H9 (cell line): ENCODE measurements at regions not wholly inside any gene's neighbourhood (a gene's known extent, or its start where the extent isn't known, plus 50 kb on each side); places are given as distances from the start of the nearest gene placed in this dataset.

Experiments
- DNase-seq: peaks from one replicate; pipeline ENCODE4 v3.0.0-alpha.2; 2017
- H2AFZ ChIP-seq: one replicate; pipeline ENCODE4 v1.6.1; 2013; ENCODE audit warnings: mild to moderate bottlenecking, low read length, control low read depth, moderate library complexity
- H2AK5ac ChIP-seq: 2 replicates; pipeline ENCODE4 v1.6.1; 2013; ENCODE audit warnings: low read length, control low read depth, mixed read lengths; ENCODE audit not compliant: insufficient read length
- H2BK120ac ChIP-seq: one replicate; pipeline ENCODE4 v1.6.1; 2013; ENCODE audit warnings: low read depth, mild to moderate bottlenecking, low read length, control low read depth, inconsistent platforms; ENCODE audit not compliant: poor library complexity, severe bottlenecking
- H2BK12ac ChIP-seq: 2 replicates; pipeline ENCODE4 v1.6.1; 2013; ENCODE audit warnings: low read length, control low read depth, mixed read lengths, low read depth; ENCODE audit not compliant: insufficient read length
- H2BK15ac ChIP-seq: 2 replicates; pipeline ENCODE4 v1.6.1; 2013; ENCODE audit warnings: low read depth, low read length, control low read depth
- H2BK20ac ChIP-seq: one replicate; pipeline ENCODE4 v1.6.1; 2013; ENCODE audit warnings: low read depth, mild to moderate bottlenecking, low read length, control low read depth, inconsistent platforms; ENCODE audit not compliant: poor library complexity, severe bottlenecking
- H2BK5ac ChIP-seq: 2 replicates; pipeline ENCODE4 v1.6.1; 2013; ENCODE audit warnings: low read length, control low read depth, mixed read lengths; ENCODE audit not compliant: insufficient read length
- H3K14ac ChIP-seq: 2 replicates; pipeline ENCODE4 v1.6.1; 2013; ENCODE audit warnings: low read length, control low read depth; ENCODE audit not compliant: insufficient read depth
- H3K18ac ChIP-seq: 2 replicates; pipeline ENCODE4 v1.6.1; 2013; ENCODE audit warnings: low read depth, mild to moderate bottlenecking, mixed read lengths, low read length, control low read depth; ENCODE audit not compliant: insufficient read length
- H3K23ac ChIP-seq: 2 replicates; pipeline ENCODE4 v1.6.1; 2013; ENCODE audit warnings: low read length, control low read depth, mixed read lengths, low read depth; ENCODE audit not compliant: insufficient read length
- H3K23me2 ChIP-seq: 2 replicates; pipeline ENCODE4 v1.6.1; 2013; ENCODE audit warnings: low read depth, mild to moderate bottlenecking, mixed read lengths, low read length, control low read depth; ENCODE audit not compliant: insufficient read length, poor library complexity, severe bottlenecking
- H3K27ac ChIP-seq: 2 replicates; pipeline ENCODE4 v1.5.1; 2013; ENCODE audit warnings: low read length, control low read depth, mixed read lengths, low read depth; ENCODE audit not compliant: insufficient read length
- H3K27me3 ChIP-seq: 2 replicates; pipeline ENCODE4 v1.6.1; 2013; ENCODE audit warnings: low read length, control low read depth, inconsistent platforms; ENCODE audit not compliant: insufficient read depth
- H3K4ac ChIP-seq: 2 replicates; pipeline ENCODE4 v1.6.1; 2013; ENCODE audit warnings: low read depth, mild to moderate bottlenecking, control low read depth, inconsistent platforms, low read length, moderate library complexity
- H3K4me1 ChIP-seq: 2 replicates; pipeline ENCODE4 v1.6.1; 2013; ENCODE audit warnings: low read length, control low read depth, inconsistent platforms; ENCODE audit not compliant: insufficient read depth
- H3K4me2 ChIP-seq: 2 replicates; pipeline ENCODE4 v1.6.1; 2013; ENCODE audit warnings: low read length, control low read depth, mixed read lengths; ENCODE audit not compliant: insufficient read length, insufficient read depth
- H3K56ac ChIP-seq: 2 replicates; pipeline ENCODE4 v1.6.1; 2013; ENCODE audit warnings: low read depth, mild to moderate bottlenecking, mixed read lengths, low read length, control low read depth; ENCODE audit not compliant: insufficient read length
- H3K79me1 ChIP-seq: 2 replicates; pipeline ENCODE4 v1.6.1; 2013; ENCODE audit warnings: low read depth, mild to moderate bottlenecking, moderate library complexity, low read length, control low read depth, inconsistent platforms; ENCODE audit not compliant: insufficient read depth, poor library complexity, severe bottlenecking
- H3K79me2 ChIP-seq: 2 replicates; pipeline ENCODE4 v1.6.1; 2013; ENCODE audit warnings: low read length, control low read depth, inconsistent platforms; ENCODE audit not compliant: insufficient read depth
- H3K9ac ChIP-seq: 2 replicates; pipeline ENCODE4 v1.6.1; 2013; ENCODE audit warnings: low read length, control low read depth, mixed read lengths; ENCODE audit not compliant: insufficient read length; ENCODE audit errors: extremely low read depth
- H3K9me3 ChIP-seq: one replicate; pipeline ENCODE4 v1.6.1; 2013; ENCODE audit warnings: low read depth, low read length, inconsistent platforms; ENCODE audit not compliant: control insufficient read depth
- H3T11ph ChIP-seq: one replicate; pipeline ENCODE4 v1.6.1; 2013; ENCODE audit warnings: mild to moderate bottlenecking, low read length, control low read depth, inconsistent platforms
- H4K20me1 ChIP-seq: one replicate; pipeline ENCODE4 v1.6.1; 2013; ENCODE audit not compliant: control insufficient read depth, insufficient read length, insufficient read depth
- H4K5ac ChIP-seq: 2 replicates; pipeline ENCODE4 v1.6.1; 2013; ENCODE audit warnings: low read depth, mild to moderate bottlenecking, mixed read lengths, low read length, control low read depth; ENCODE audit not compliant: insufficient read length
- H4K8ac ChIP-seq: replicated peaks from 2 replicates; pipeline ENCODE4 v1.6.1; 2013; ENCODE audit warnings: low read length, control low read depth, mixed read lengths, low read depth; ENCODE audit not compliant: insufficient read length
- H4K91ac ChIP-seq: 2 replicates; pipeline ENCODE4 v1.6.1; 2013; ENCODE audit warnings: low read depth, mild to moderate bottlenecking, moderate library complexity, mixed read lengths, low read length, control low read depth; ENCODE audit not compliant: insufficient read length
- H3K27ac Mint-ChIP-seq, 3 experiments: 2 replicates in 2 of 3; 3 replicates in 1 of 3; pipeline ENCODE4 v1.8.0; 2020 to 2021; ENCODE audit warnings: mixed read lengths in 3 of 3, mild to moderate bottlenecking in 1 of 3, moderate library complexity in 1 of 3
- H3K27me3 Mint-ChIP-seq: 2 replicates; pipeline ENCODE4 v1.8.0; 2021; ENCODE audit warnings: low read depth, mild to moderate bottlenecking, moderate library complexity, mixed read lengths
- H3K36me3 Mint-ChIP-seq, 3 experiments: 2 replicates in 2 of 3; 3 replicates in 1 of 3; pipeline ENCODE4 v1.8.0; 2020 to 2021; ENCODE audit warnings: low read depth in 3 of 3, mixed read lengths in 3 of 3; ENCODE audit not compliant: insufficient read depth in 1 of 3
- H3K4me1 Mint-ChIP-seq, 2 experiments: 2 replicates each; pipeline ENCODE4 v1.8.0; 2020; ENCODE audit warnings: mixed read lengths in 2 of 2
- H3K4me3 Mint-ChIP-seq, 2 experiments: 2 replicates in 1 of 2; 3 replicates in 1 of 2; pipeline ENCODE4 v1.8.0; 2020 to 2021; ENCODE audit warnings: mild to moderate bottlenecking in 2 of 2, mixed read lengths in 2 of 2, moderate library complexity in 1 of 2
- H3K9me3 Mint-ChIP-seq, 2 experiments: 2 replicates in 1 of 2; 3 replicates in 1 of 2; pipeline ENCODE4 v1.8.0; 2020; ENCODE audit warnings: mild to moderate bottlenecking in 2 of 2, mixed read lengths in 2 of 2, moderate library complexity in 1 of 2
- WGBS: extraction: QIAGEN DNeasy Blood & Tissue Kit; methylation state at CpG from one replicate; pipeline ENCODE4 v1.1.7; 2013; ENCODE audit warnings: missing lambda C conversion rate, low lambda C conversion rate, mixed read lengths; ENCODE audit not compliant: insufficient read length; ENCODE audit errors: extremely low coverage; 5-methylcytosine and 5-hydroxymethylcytosine counted together
- TF ChIP-seq, protein P1 (sequence below): fragments of 200-600 bp; sonication (generic); conservative IDR thresholded peaks from 3 replicates; pipeline ENCODE4 v1.8.0; 2021; ENCODE audit warnings: antibody characterized with exemption, mild to moderate bottlenecking

DNA sequence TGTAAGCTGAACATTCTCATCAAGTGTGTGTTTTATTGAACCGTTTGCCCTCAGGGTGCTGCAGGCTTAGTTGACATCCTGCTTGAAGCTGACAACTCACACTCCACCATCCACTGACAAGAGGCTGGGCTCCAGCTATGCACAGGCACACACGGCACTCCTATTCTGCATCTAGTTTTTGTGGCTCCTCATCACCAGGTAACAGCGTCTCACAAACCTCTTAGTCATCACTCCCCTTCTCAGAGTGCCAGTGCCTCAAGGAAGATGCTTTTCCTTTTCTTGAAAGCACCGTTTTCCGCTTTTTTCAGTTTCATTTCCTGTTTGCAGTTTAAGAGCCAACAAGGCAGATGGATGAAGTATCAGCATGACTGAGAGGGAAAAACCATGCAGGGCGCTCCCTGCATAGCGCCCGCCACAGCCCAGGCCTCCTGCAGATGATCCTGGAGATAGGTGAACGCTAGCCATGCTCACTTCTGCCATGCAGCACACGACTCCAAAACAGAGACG lies 491.2 kb downstream of the COG6 start:
- no peak overlapping the region for H3K18ac ChIP-seq
- H2AK5ac ChIP-seq, result no peak overlapping the region
- no peaks in the 10 kb centered on the region for H3K36me3 Mint-ChIP-seq
- H3K23ac ChIP-seq, result no peak overlapping the region
- H3K4ac ChIP-seq, result no peak overlapping the region
- no peak overlapping the region for H2BK20ac ChIP-seq
- H3K27me3 ChIP-seq, result no peaks in the 10 kb centered on the region
- H4K91ac ChIP-seq, result no peak overlapping the region
- no peak overlapping the region for H3T11ph ChIP-seq
- H3K79me1 ChIP-seq, result no peaks in the 10 kb centered on the region
- no peak overlapping the region for H4K5ac ChIP-seq
- H4K8ac ChIP-seq, result no peak overlapping the region
- no peak overlapping the region for H3K27ac ChIP-seq
- peak overlapping the region in 1 of 3 experiments; percentile 32; a peak in 1 of 7 replicates for H3K27ac Mint-ChIP-seq
- no peak for DNase-seq
- H3K14ac ChIP-seq, result no peak overlapping the region
- H3K79me2 ChIP-seq, result no peaks in the 10 kb centered on the region
- H3K4me3 Mint-ChIP-seq, result no peak overlapping the region
- H2AFZ ChIP-seq, result no peak overlapping the region
- no peak overlapping the region for H2BK5ac ChIP-seq
- H3K56ac ChIP-seq, result no peak overlapping the region
- H3K4me1 Mint-ChIP-seq, result peaks cover 11 to 17% of the 10 kb centered on the region in 2 experiments
- H3K9ac ChIP-seq, result no peak overlapping the region
- H2BK15ac ChIP-seq, result no peak overlapping the region
- no peaks in the 10 kb centered on the region for H3K9me3 Mint-ChIP-seq
- no CpG with 5 or more reads among the region's 11 CpGs for WGBS
- TF ChIP-seq, protein P1, sequence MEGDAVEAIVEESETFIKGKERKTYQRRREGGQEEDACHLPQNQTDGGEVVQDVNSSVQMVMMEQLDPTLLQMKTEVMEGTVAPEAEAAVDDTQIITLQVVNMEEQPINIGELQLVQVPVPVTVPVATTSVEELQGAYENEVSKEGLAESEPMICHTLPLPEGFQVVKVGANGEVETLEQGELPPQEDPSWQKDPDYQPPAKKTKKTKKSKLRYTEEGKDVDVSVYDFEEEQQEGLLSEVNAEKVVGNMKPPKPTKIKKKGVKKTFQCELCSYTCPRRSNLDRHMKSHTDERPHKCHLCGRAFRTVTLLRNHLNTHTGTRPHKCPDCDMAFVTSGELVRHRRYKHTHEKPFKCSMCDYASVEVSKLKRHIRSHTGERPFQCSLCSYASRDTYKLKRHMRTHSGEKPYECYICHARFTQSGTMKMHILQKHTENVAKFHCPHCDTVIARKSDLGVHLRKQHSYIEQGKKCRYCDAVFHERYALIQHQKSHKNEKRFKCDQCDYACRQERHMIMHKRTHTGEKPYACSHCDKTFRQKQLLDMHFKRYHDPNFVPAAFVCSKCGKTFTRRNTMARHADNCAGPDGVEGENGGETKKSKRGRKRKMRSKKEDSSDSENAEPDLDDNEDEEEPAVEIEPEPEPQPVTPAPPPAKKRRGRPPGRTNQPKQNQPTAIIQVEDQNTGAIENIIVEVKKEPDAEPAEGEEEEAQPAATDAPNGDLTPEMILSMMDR, result no peak
- no peaks in the 10 kb centered on the region for H3K23me2 ChIP-seq
- H3K4me2 ChIP-seq, result no peak overlapping the region
- no peak overlapping the region for H2BK120ac ChIP-seq
- no peak overlapping the region for H2BK12ac ChIP-seq
- no peaks in the 10 kb centered on the region for H3K27me3 Mint-ChIP-seq
- no peaks in the 10 kb centered on the region for H3K9me3 ChIP-seq
- no peaks in the 10 kb centered on the region for H4K20me1 ChIP-seq
- H3K4me1 ChIP-seq, result no peaks in the 10 kb centered on the region; the same call in 1 of the 2 replicates
